Stimulated activated CD8-positive, alpha-beta memory T cell treated with anti-CD3 and anti-CD28 coated beads, Interleukin-12 subunit alpha, Interleukin-12 subunit beta, amount 100 ng/mL, for 24 hours (primary cell): ENCODE measurements at regions not wholly inside any gene's neighbourhood (a gene's known extent, or its start where the extent isn't known, plus 50 kb on each side); places are given as distances from the start of the nearest gene placed in this dataset.

Source experiments
- DNase-seq: peaks from one replicate; pipeline ENCODE4 v3.0.0-alpha.2; 2020; ENCODE audit errors: extremely low read depth

DNA sequence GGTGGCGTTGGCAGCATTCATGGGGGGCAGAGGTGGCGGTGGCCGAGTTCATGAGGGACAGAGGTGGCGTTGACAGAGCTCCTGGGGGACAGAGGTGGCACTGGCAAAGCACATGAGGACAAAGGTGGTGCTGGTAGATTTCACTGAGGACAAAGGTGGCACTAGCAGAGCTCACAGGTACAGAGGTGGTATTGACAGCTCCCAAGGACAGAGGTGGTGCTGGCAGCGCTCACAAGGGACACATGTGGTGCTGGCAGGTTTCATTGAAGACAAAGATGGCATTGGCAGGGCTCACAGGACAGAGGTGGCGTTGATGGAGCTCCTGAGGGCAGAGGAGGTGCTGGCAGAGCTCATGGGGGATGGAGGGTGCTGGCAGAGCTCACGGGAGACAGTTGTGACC, 425.4 kb downstream of the CTTN start:
- DNase-seq = no peak

DNA sequence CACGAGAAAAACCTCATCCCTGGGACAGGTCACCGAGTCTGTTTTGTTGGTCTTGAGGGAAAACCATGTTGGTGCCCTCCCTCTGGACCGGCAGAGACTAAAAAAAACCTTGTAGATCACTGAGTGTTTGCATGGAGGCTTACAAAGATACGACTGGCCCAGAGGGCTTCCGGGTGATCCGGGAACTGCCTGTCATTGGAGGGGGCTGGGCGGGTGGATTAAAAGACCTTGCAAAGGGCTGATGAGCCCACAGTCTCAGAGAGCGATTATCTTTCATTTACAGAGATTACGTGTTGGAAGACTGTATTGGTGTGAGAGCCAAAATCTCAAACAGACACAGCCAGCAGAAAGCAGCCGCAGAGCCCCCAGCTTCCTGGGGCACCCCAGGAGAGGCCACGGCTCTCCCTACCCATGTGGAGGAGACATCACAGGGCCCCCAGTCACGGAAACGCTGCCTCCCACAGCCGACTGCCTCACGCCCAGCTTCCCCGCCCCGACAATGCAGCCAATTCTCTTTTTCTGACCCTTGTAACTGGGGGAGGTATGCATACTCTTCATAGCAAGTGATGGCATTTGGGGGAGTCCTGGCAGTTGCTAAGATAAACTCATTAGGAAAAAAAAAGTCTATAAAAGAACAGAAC, 426.4 kb downstream of the CTTN start:
- no peak for DNase-seq

DNA sequence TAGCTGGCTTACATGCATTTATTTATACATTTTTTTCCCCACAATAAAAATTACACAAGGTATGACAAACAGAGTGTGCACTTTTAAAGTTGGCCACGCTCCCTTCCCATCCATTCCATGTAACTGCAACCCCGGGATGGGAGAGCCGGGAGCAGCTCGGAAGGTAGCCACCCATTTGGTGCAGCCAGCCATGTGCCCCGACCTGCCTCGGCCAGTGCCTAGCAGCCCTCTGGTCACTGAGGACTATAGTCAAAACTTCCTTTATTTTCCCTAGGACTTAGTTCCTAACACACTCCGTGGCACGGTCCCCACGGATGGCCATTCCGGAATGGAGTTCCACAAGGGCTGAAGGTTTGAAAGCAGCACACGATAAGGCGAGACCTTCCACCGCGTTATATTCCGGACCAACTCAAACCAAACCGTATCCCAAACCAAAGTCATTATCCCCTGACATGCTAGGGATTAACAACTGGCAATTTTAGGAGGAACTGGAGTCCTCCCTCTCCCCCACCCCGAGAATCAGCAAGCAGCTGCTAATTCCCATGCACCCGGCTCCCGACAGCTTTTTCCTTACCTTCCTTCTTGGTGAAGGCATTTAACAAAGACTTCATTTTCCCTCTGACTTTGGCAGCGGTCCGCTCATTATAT, 426.4 kb downstream of the SHANK2 start:
- no peak for DNase-seq

DNA sequence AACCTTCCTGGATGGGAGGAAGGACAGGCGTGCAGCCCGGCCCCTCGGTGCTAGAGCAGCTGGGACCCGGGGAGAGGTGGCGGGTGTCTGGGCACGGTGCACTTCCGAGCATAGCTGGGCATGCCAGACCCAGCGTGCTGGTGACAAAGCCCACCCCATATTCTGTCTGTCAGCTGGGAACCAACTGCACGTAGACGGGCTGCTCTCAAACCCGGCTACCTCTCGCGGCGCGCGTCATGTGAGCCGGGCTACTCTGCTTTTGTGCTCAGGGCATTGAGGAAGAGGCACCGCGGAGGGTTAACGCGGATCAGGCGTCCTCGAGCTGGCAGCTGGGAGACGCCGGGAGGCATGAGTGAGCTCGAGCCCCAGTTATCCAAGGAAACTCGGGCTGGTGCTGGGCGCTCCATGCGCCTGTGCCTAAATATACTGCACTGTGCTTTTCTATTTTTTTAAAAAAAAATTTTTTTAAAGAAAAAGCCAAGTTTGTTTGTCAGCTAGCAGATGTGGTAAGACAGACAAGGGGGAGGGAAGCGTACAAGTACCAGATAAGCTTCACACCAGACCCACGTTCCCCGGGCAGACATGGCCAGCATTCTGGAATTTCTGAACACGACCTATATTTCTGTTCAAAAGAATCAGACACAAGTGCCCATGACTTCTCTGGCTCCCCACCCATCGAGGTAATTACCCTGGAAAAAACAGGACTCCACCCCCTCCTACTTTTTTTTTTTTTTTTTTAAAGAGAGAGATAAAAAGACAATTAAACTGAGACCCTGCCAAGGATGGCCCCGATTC, 425.6 kb downstream of the SHANK2 start:
- DNase-seq = no peak

DNA sequence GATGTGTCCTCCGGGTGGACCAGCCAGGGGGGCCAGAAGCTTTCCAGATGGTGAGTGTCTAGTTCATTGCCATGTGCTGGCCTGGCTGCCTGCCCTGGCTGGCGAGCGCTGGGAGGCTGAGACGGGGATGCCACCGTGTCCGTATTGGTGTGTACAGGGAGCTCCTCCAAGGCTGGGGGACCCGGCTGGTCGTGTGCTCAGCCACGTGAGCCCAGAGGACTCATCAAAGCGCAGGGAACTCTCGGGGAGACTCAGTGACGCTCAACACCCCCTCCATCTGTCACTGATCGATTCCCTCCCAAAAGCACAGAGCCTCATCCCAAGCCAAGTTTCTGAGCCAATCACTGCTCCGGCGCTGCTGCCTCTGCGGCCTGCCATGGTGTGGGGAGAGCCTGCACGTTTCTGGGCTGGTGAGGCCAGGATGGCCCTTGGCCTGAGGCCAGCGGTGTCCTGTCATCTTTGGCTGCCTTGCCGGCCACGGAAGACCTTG, 423.7 kb downstream of the SHANK2 start:
- DNase-seq = no peak

DNA sequence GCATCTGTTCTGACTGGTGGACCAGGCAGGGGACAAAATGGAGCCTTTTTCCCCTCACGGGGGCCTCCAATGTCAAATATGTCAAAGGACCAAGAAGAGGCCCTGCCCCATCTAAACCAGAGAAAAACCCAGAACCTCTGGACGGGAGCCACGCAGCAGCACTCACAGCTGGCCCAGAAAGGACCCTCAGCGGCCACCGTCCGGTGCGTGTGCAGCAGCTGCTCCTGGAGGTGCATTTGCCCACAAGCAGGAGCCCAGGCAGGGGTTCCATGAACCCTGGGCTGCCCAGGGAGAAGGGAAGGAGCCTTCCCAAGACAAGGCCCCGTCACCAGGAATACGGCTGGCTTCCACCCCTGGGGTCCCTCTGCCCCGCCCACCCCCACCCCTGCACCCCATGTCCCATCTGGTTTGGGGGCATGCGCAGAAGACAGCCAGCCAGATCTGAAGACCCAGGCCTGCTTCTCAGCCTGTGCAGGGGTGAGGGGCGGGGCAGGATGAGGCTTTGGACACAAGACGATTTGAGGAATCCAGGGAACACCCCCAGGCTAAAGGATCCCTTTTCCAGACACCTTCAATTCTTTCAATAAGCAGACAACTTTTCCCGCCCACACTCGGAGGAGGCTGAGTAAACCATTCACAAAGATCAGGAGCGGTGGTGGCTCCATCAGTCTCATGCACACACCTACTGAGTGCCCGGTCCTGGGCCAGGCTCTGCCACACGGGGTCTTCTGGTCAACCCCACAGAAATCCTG, 423.1 kb downstream of the SHANK2 start:
- DNase-seq = no peak

DNA sequence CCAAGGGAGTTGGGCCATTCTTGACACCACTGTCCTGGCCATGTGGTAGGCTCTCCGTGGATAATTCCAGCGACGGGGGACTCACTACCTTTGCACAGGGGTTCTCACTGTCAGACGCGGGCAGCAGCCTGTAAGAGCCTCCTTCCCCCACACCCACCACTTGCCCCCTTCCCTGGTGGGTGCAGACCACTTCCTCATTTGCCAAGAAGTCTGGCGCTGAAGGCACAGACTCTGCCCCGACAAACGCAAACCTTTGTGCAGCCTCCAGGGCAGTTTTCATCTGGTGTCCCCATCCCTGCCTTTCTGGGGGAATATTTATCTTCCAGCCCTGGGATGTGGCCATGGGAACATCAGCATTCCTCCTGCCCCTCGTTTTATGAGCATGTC, 422.5 kb downstream of the SHANK2 start:
- DNase-seq = no peak

DNA sequence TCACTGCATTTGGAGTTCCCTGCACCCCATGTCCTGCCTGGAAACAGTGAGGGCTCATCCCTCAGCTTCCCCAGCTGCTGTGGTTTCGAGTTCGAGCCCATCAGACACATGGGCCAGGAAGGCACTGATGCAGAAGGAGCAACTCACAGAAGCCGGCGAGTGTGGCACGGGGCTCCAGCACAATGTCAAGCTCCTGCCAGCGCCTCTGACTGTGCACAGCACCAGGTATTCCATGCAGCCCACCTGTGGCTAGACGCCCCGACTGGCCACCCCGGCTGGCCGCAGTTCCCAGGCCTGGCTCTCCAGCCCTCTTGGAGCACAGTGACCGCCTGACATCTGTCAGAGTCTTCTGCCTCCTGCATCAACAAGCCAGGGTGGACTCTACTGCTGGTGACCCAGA, 419.4 kb downstream of the SHANK2 start:
- no peak for DNase-seq

DNA sequence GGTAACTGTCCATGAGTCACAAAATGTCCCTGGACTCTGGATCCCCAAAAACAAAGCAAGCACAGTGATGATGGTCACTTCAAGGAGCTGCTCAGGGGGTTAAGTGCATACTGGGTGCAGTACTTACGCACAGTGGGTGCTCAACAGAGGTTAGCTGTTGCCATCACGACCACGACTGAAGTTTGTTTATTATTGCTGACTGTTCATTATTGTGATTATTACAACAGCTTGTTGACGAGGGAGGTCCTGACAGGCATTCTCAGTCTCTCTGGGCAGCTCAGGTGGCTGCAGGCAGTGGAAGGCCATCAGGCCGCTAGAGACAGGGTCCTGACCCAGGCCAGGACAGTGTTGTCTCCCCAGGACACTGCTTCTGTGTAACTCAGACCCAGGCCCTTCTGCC, 418.8 kb downstream of the SHANK2 start:
- no peak for DNase-seq

DNA sequence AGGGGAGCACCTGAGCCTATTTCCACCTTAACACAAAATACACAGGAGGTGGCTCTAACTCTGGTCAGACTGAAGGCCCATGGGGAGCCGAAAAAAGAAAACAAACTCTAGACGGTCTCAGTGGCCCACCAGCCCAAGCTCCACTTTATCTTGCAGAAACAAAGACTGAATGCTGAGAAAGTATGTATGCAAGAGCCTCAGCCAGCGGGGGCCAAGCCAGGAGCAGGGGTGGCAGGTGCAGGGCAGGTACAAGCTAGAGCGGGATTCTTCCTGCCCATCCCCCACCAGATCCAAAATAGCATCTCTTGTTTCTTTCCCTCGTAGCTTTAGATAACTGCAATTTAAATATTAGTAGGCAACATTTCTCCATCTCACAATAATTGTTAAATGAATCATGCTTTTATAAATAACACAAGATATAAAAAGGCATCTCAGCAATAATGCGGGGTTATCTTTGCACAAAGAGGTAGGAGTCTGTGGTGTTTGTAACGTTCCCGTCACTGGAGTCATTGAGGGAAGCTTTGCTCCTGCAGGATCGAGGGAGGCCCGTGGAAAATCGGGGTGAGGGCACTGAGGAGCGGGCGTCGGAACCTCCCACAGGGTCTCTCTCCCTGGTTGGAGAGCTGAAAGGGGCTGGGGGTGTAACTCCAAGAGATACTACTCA, 418.0 kb downstream of the SHANK2 start:
- DNase-seq = no peak

DNA sequence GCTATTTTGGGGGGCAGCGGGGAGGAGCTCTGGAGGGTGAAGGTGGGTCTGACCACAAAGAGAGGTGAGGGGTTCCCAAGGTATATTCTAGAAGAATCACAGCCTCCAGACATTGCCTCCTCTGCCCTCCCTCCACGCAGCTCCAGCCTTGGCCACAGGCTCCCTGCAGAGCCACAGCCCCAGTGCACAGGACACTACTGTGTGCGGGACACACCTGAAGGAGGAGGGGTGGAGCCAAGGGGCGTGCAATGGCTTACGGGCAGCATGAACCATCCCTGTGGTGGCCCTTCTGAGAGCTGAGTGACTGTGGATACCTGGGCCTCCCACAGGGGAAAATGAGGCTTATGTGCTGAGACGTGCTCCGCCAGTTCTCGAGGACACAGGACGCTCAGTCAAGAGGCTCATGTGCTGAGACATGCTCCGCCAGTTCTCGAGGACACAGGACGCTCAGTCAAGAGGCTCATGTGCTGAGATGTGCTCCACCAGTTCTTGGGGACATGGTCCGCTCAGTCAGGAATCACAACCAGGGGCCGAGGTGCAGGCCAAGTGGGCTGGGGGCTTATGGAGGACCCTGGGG, 417.3 kb downstream of the SHANK2 start:
- no peak for DNase-seq

DNA sequence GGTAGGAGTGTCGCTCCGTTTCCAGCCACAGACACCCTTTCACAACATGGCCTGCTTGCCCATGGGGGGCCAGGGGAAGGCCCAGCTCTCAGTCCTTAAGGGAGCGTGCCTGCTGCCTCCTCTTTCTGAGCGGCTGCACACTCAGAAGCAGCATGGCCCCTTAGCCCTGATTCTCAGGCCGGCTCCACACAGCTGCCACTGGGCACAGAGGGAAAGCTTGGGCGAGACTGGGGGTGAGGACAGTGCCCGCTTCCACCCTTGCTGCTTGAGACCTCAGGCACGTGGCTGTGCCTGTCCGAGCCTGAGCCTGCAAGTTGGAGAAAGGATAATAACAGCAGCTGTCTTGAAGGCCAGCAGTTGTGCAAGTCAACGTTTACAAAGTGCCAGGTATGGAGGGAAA, 416.3 kb downstream of the SHANK2 start:
- no peak for DNase-seq

DNA sequence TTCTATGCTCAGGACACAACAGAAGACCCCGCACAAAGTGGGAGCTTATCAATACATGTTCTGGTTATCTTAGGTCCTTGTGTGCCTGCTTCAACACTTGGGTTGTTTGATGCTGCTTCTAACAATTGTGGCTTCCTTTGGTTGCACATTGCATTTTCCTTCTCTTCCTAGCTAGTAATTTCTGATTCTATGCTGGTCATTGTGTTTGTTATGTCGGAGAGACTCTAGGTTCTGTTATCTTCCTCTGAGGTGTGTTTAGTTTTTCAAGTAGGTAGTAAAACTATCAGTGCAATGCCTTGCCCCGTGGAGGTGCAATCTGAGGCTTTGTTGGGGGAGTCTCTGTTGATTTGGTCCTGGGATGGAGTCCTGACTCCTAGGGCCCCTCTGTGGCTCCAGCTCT, 414.2 kb downstream of the SHANK2 start:
- DNase-seq = no peak

DNA sequence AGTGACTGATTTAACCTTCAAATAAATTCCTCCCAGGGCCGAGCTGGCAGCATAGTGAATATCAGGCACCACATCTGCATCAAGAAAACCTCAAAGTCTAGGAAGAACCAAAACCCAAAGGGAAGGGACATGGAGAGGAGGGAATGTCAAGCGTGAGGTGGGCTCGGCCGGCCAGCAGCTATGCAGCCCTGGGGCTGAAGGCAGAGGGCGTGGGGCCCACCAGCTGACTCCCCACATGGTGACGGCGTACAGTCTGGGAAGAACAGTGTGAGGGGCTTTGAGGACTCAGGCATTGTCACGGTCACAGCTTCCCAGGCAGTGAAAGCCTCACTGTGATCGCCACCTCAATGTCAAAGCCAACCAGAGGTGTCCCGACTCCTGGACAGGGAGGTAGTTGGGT, 412.5 kb downstream of the SHANK2 start:
- DNase-seq = no peak

DNA sequence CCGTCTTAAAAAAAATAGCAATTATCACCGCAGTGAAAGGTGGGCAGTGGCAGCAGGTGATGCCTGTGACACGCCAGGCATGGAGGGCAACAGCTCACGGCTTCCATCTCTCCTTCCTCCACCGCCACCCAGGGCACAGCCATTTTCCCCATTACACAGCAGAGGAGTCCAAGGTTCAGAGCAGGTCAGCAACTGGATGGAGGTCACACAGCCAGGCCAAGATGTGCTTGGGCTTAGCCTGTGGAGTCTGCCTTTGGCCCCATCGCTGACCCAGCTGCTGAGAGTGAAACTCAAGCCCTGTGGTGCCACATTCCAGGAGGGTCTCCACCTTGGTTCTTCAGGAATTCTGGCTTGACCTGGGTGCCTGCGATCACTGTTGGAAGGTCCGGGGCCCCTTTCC, 411.1 kb downstream of the SHANK2 start:
- no peak for DNase-seq

DNA sequence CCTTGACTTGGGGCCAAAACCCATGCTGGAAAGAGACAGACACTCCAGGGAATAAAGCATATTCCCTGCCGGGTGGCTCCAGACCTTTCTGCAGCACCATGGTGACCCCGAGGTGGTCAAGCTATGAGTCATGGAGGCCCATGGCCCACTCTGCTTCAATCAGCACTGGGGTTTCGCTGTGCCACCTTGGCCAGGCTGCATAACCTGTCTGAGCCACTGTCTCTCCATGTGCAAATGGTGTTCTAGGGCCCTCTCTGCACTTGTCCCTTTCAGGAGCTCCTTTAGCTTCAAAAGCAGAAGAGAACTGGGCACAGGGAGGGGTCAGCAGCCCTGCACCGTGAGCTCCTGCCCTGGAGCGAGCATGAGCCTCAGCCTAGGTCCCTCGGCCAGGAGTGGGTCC, 410.1 kb downstream of the SHANK2 start:
- DNase-seq = no peak

DNA sequence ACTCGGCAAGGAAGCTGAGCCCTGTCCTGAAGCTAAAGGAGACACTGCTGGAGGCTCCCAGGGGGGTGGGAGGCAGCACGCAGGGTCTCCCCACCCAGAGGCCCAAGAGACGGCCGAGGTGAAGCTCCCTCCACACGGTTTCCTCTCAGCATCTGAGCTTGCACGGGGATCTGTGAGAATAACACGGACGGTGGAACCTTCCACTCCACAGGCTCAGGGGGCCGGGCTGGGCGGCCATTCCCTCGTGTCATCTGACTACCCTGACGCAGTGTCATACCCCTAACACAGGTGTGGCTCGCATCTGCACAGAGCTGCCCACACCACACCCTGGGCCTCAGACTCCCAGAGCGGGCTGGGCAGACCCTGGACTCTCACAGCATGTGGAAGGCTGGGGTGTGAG, 409.7 kb downstream of the SHANK2 start:
- no peak for DNase-seq

DNA sequence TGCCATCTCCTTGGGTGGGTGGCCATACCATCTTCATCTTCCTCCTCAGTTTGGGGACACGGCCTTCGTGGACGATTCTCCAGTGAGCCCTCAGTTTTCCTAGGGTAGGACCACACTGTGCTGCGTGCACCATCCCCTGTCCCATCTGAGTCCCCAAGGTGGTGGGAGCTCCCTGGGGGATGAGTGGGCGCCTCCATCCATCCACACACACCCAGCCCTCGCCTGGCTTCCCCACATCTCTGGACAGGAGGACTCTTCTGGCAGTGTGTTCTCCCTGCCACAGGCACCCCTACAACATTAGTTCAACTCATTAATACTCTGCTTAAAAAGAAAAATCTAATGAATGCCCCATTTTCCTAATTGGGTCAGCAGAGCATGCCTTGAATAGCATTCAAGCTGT, 408.5 kb downstream of the SHANK2 start:
- DNase-seq = no peak

DNA sequence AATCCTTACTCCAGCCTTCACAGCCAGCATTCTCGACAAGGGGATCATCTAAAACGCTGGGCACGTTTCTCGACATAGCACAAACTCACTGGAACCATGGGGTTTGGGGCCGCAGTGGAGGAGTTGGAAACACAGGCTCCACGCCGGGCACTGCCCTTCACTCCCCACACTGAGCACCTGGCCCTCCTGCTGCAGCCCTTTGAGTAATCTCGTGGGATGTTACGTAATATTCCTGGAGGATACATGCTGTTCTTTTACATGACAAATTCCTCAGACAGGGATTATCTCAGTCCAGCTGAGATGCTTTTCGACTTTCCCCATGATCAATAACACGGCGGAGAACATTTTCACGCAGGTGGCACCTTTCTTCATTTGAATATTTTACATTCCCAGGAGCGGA, 408.0 kb downstream of the SHANK2 start:
- no peak for DNase-seq

DNA sequence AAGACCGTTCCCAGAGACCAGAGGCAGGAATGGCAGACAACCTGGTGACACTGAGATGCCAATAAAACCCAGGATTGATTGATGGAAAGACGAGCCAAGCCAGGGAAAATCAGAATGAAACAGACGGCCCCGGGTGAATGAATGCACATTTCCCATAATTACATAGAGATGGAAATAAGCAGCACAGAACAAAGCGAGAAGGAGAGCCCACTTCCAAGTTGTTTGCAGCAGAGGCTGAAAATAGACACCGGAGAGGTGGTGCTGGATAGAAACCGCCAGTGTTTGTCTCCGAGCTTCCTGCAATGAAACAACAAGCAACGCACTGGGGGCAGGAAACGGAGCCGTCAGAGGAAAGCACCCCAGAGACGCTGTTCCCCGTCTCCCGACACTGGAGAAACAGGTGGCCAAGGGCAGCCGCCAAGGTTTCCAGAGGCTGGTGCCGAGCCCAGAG, 406.8 kb downstream of the SHANK2 start:
- no peak for DNase-seq
